ENCODE measurements at regions not wholly inside any gene's neighbourhood (a gene's known extent, or its start where the extent isn't known, plus 50 kb on each side); places are given as distances from the start of the nearest gene placed in this dataset.

- no peak for DNase-seq (ENCODE audit: insufficient read length, low spot score)
- FAIRE-seq = no peak
- TF ChIP-seq CTCF (IDR thresholded peaks at IDR 0.05; ENCODE audit: insufficient read depth, missing control alignments) = no peak
These were observed 876.4 kb upstream of the SEL1L start for GRCh38 chr14:82410064-82410463.

- FAIRE-seq = no peak
- TF ChIP-seq CTCF (IDR thresholded peaks at IDR 0.05; ENCODE audit: insufficient read depth, missing control alignments) = no peak
- no peak for DNase-seq (ENCODE audit: insufficient read length, low spot score)
These were observed 877.6 kb upstream of the SEL1L start for GRCh38 chr14:82411298-82411697.

- no peak for TF ChIP-seq CTCF (IDR thresholded peaks at IDR 0.05; ENCODE audit: insufficient read depth, missing control alignments)
- no peak for DNase-seq (ENCODE audit: insufficient read length, low spot score)
- FAIRE-seq = no peak
These were observed 878.9 kb upstream of the SEL1L start for GRCh38 chr14:82412545-82412944.

DNA sequence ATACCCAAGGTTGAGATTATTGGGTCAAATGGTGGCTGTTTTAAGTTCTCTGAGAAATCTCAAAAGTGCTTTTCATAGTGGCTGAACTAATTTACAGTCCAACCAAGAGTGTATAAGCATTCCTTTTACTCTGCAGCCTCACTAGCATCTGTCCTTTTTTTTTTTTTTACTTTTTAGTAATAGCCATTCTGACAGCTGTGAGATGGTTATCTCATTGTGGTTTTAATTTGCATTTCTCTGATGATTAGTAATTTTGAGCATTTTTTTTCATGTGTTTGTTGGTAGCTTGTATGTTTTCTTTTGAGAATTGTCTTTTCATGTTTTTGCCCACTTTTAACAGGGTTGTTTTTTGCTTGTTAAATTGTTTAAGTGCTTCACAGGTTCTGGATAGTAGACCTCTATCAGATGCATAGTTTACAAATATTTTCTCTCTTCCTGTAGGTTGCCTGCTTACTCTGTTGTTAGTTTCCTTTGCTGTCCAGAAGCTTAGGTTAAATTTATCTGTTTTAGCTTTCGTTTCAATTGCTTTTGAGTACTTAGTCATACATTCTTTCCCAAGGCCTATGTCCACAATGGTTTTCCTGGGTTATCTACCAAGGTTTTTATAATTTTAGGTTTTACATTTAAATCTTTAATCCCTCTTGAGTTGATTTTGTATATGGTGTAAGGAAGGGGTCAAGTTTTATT, 881.3 kb upstream of the SEL1L start:
- no peak for DNase-seq (ENCODE audit: insufficient read length, low spot score)
- no peak for TF ChIP-seq CTCF (IDR thresholded peaks at IDR 0.05; ENCODE audit: insufficient read depth, missing control alignments)
- no peak for FAIRE-seq

GRCh38 chr14:82419933-82420332, 886.3 kb upstream of the SEL1L start:
- TF ChIP-seq CTCF (IDR thresholded peaks at IDR 0.05; ENCODE audit: insufficient read depth, missing control alignments) = no peak
- DNase-seq (ENCODE audit: insufficient read length, low spot score) (no peak), FAIRE-seq (no peak)

GRCh38 chr14:82420871-82421270, 887.2 kb upstream of the SEL1L start:
- no peak for DNase-seq (ENCODE audit: insufficient read length, low spot score)
- TF ChIP-seq CTCF (IDR thresholded peaks at IDR 0.05; ENCODE audit: insufficient read depth, missing control alignments) = no peak
- FAIRE-seq = no peak

- FAIRE-seq (no peak), DNase-seq (ENCODE audit: insufficient read length, low spot score) (no peak)
- no peak for TF ChIP-seq CTCF (IDR thresholded peaks at IDR 0.05; ENCODE audit: insufficient read depth, missing control alignments)
These were observed 887.6 kb upstream of the SEL1L start for GRCh38 chr14:82421286-82421685.
